NT2/D1 (cell line): ENCODE measurements at regions not wholly inside any gene's neighbourhood (a gene's known extent, or its start where the extent isn't known, plus 50 kb on each side); places are given as distances from the start of the nearest gene placed in this dataset.

Experiments
- DNase-seq: peaks from one replicate; pipeline ENCODE4 v3.0.0-alpha.2; 2011; ENCODE audit warnings: low read depth, low spot score
- H3K27me3 ChIP-seq: 2 replicates; pipeline ENCODE4 v1.6.0; 2011; ENCODE audit warnings: mild to moderate bottlenecking; ENCODE audit not compliant: insufficient read length, insufficient read depth
- H3K36me3 ChIP-seq: 2 replicates; pipeline ENCODE4 v1.6.1; 2011; ENCODE audit warnings: mild to moderate bottlenecking, low read length, mixed read lengths; ENCODE audit not compliant: insufficient read depth, insufficient read length
- H3K4me1 ChIP-seq: 2 replicates; pipeline ENCODE4 v1.5.1; 2011; ENCODE audit not compliant: insufficient read depth, insufficient read length
- H3K4me3 ChIP-seq: 2 replicates; pipeline ENCODE4 v1.5.1; 2011; ENCODE audit warnings: low read depth; ENCODE audit not compliant: insufficient read length
- H3K9ac ChIP-seq: 2 replicates; pipeline ENCODE4 v1.6.0; 2011; ENCODE audit warnings: low read depth; ENCODE audit not compliant: insufficient read length
- H3K9me3 ChIP-seq: 2 replicates; pipeline ENCODE4 v1.5.1; 2011; ENCODE audit warnings: mild to moderate bottlenecking, low read length; ENCODE audit not compliant: insufficient read depth
- SUZ12 ChIP-seq: IDR thresholded peaks from 2 replicates; pipeline ENCODE4 v1.6.1; 2011; ENCODE audit not compliant: insufficient read length, insufficient read depth; ENCODE audit errors: extremely low read depth
- YY1 ChIP-seq: IDR thresholded peaks from 2 replicates; pipeline ENCODE4 v1.6.1; 2011; ENCODE audit not compliant: insufficient read length, insufficient read depth
- ZNF274 ChIP-seq: IDR thresholded peaks from 2 replicates; pipeline ENCODE4 v1.6.1; 2011; ENCODE audit warnings: mild to moderate bottlenecking, low read depth, low read length

DNA sequence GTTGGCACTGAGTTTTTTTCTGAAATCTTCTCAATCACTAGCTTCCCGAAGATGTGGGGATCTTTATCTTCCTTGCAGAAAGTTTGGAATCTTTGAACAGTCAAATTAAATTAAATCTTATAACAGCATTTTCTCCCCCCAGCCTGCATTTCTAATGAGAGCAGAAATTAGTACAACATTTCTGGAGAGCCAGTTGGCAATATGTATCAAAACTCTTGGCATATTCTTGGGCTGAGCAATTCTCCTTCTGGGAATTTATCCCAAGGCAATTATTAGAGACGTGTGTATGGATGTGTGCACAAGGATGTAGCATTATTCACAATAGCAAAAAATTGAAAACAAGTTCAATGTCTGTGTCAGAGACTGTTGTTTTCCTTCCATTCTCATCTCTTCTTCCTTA, 159.5 kb downstream of the OLFM4 start:
- no peaks in the 10 kb centered on the region for H3K36me3 ChIP-seq
- no peaks in the 10 kb centered on the region for H3K4me1 ChIP-seq
- no peaks in the 10 kb centered on the region for H3K9me3 ChIP-seq
- H3K9ac ChIP-seq = no peak overlapping the region
- no peaks in the 10 kb centered on the region for H3K27me3 ChIP-seq
- DNase-seq = no peak
- no peak overlapping the region for H3K4me3 ChIP-seq
- TF ChIP-seq SUZ12 (no peak), ZNF274 (no peak), YY1 (no peak)

- Histone ChIP-seq H3K9me3 (no peaks in the 10 kb centered on the region), H3K9ac (no peak overlapping the region), H3K36me3 (no peaks in the 10 kb centered on the region), H3K4me3 (no peak overlapping the region), H3K4me1 (no peaks in the 10 kb centered on the region), H3K27me3 (no peaks in the 10 kb centered on the region)
- TF ChIP-seq YY1 (no peak), SUZ12 (no peak)
- DNase-seq = no peak
These were observed 160.5 kb downstream of the OLFM4 start for GRCh38 chr13:53189162-53189561.

- TF ChIP-seq ZNF274 (no peak), YY1 (no peak), SUZ12 (no peak)
- peak; percentile 86 for DNase-seq
- H3K9ac ChIP-seq = no peak overlapping the region
These were observed 162.5 kb downstream of the OLFM4 start for GRCh38 chr13:53191091-53191490.

DNA sequence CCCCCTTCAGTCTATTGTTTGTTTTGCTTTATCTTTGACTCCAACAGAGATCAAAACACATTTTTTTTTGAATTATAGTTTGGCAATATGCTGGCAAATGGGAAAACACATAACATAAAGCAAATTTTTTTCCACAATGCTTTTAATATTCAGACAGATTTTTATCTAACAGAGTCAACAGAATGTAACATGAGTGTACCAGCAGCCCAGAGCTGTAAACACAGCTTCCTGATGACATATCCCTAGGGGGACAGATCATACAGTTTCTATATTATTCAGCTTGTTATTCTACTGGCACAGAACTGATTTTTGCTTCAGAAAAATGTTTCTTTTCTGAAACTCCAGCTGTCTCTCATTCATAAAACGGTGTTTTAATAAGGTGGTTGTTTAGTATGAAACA, 168.8 kb downstream of the OLFM4 start:
- TF ChIP-seq YY1 (no peak), ZNF274 (no peak), SUZ12 (no peak)

More at GRCh38 chr13:53191091-53191490, 162.5 kb downstream of the OLFM4 start:
- H3K4me1 ChIP-seq = no peaks in the 10 kb centered on the region
- no peaks in the 10 kb centered on the region for H3K9me3 ChIP-seq
- H3K36me3 ChIP-seq = no peaks in the 10 kb centered on the region
- no peaks in the 10 kb centered on the region for H3K27me3 ChIP-seq
- no peak overlapping the region for H3K4me3 ChIP-seq

DNA sequence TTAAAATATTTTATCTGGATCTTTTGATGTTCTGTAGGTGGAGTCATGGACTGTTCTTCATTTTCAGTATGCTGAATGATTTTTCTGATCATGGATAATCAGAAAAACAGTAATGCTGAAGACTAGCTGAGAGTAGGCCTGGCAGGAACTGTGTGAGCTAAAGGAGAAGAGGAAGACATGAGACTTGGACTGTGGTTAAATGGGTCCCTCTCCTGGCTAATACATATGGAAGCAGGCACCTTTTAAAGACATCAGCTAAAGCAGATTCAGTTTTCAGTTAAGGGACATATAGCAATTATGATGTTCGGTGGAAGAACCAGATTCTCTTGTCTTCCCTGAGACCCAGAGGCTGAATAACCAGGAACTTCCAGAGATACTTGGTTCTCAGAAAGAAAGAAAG, 169.4 kb downstream of the OLFM4 start:
- no peaks in the 10 kb centered on the region for H3K9me3 ChIP-seq
- no peak for DNase-seq
- H3K4me3 ChIP-seq = no peak overlapping the region
- H3K4me1 ChIP-seq = no peaks in the 10 kb centered on the region
- H3K36me3 ChIP-seq = no peaks in the 10 kb centered on the region
- no peak overlapping the region for H3K9ac ChIP-seq
- H3K27me3 ChIP-seq = peaks cover 7% of the 10 kb centered on the region
- TF ChIP-seq SUZ12 (no peak), YY1 (no peak), ZNF274 (no peak)

More for the DNA sequence above, 168.8 kb downstream of the OLFM4 start:
- Histone ChIP-seq H3K36me3 (no peaks in the 10 kb centered on the region), H3K4me3 (no peak overlapping the region), H3K4me1 (no peaks in the 10 kb centered on the region), H3K9me3 (no peaks in the 10 kb centered on the region), H3K9ac (no peak overlapping the region), H3K27me3 (peaks cover 7% of the 10 kb centered on the region)
- DNase-seq = no peak

DNA sequence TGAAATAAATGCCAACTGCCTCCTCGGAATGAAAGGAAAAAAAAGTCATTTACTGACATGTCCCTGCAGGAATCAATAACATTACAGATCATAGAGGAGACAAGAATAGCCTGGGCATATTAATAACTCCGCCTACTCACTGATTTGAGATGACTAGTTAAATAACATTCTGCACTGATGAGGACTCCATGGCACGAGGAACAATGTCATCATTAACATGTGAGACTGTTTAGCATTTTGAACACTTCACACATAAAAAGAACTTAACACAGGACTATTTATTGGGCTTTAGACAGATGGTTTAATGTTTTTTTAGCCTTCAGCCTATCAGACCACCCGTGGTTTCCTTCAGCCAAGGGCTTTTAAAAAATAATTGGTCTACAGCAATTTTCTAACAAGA, 170.1 kb downstream of the OLFM4 start:
- Histone ChIP-seq H3K27me3 (peaks cover 7% of the 10 kb centered on the region), H3K9ac (no peak overlapping the region), H3K36me3 (no peaks in the 10 kb centered on the region), H3K4me3 (no peak overlapping the region), H3K4me1 (no peaks in the 10 kb centered on the region), H3K9me3 (no peaks in the 10 kb centered on the region)
- TF ChIP-seq YY1 (no peak), SUZ12 (no peak), ZNF274 (no peak)
- DNase-seq = no peak

DNA sequence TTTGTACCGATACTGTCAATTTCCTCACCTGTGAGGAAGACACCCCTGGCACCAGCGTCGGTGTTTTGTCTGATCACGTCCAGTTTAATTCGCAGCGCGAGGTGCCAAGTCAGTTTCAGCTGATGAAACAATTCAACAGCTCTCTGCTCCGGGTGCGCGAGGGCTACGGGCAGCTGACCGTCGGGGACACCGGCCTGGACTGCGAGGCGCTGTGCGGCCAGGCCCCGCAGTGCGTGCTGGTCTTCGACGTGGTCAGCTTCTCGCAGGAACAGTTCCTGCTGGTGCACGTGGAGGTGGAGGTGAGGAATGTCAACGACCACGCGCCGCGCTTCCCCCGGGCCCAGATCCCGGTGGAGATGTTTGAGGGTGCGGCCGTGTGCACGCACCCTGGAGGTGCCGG, 171.5 kb downstream of the OLFM4 start:
- Histone ChIP-seq H3K9me3 (no peaks in the 10 kb centered on the region), H3K36me3 (no peaks in the 10 kb centered on the region), H3K4me1 (no peaks in the 10 kb centered on the region), H3K9ac (no peak overlapping the region), H3K4me3 (no peak overlapping the region), H3K27me3 (peaks cover 7% of the 10 kb centered on the region)
- TF ChIP-seq ZNF274 (no peak), SUZ12 (no peak), YY1 (no peak)
- DNase-seq = no peak
